GM20000 (cell line): ENCODE measurements at regions not wholly inside any gene's neighbourhood (a gene's known extent, or its start where the extent isn't known, plus 50 kb on each side); places are given as distances from the start of the nearest gene placed in this dataset.

ENCODE experiments used
- DNase-seq: peaks from one replicate; pipeline ENCODE4 v3.0.0; 2012; ENCODE audit warnings: low spot score
- CTCF ChIP-seq: IDR thresholded peaks from 2 replicates; pipeline ENCODE4 v1.5.1; 2012; ENCODE audit warnings: mild to moderate bottlenecking, control low read depth; ENCODE audit errors: extremely low read depth, missing control alignments

GRCh38 chr14:71384007-71384845 lies 477.0 kb downstream of the PCNX1 start:
- TF ChIP-seq CTCF, result no peak
- no peak for DNase-seq

- DNase-seq, result no peak
- no peak for TF ChIP-seq CTCF
These were observed 480.5 kb downstream of the PCNX1 start for GRCh38 chr14:71387753-71388152.

- TF ChIP-seq CTCF, result no peak
- DNase-seq, result no peak
These were observed 481.1 kb downstream of the PCNX1 start for GRCh38 chr14:71388336-71388735.

GRCh38 chr14:71388862-71389261 lies 481.6 kb downstream of the PCNX1 start:
- DNase-seq, result no peak
- no peak for TF ChIP-seq CTCF

- TF ChIP-seq CTCF, result no peak
- no peak for DNase-seq
These were observed 487.1 kb downstream of the PCNX1 start for GRCh38 chr14:71394386-71394785.

- no peak for DNase-seq
These were observed 487.9 kb downstream of the PCNX1 start for GRCh38 chr14:71395151-71395604.

More at GRCh38 chr14:71395151-71395604, 487.9 kb downstream of the PCNX1 start:
- TF ChIP-seq CTCF, result no peak
